H1 (cell line): ENCODE measurements at regions not wholly inside any gene's neighbourhood (a gene's known extent, or its start where the extent isn't known, plus 50 kb on each side); places are given as distances from the start of the nearest gene placed in this dataset.

Experiments used
- CTCF ChIA-PET: fragments of 300-600 bp; sonication (Branson Sonifier 250); formaldehyde crosslinking; loops from one replicate; lab custom pipeline; 2021; ENCODE audit not compliant: partially characterized antibody; lab: Charles Lee
- POLR2A ChIA-PET: fragments of 300-600 bp; sonication (Branson Sonifier 250); formaldehyde crosslinking; loops from one replicate; lab custom pipeline; 2021; ENCODE audit warnings: inconsistent platforms; ENCODE audit not compliant: partially characterized antibody; lab: Charles Lee
- DNase-seq, 2 experiments: peaks; one replicate each; pipeline versions ENCODE4 v3.0.0 to v3.0.0-alpha.2; 2010 to 2022; ENCODE audit warnings: low spot score in 2 of 2, low read depth in 1 of 2, mixed read lengths in 1 of 2
- FAIRE-seq: peaks from 2 replicates; lab custom pipeline; 2011; peaks lifted over from hg19 to GRCh38; lab: Jason Lieb, UNC
- H2AFZ ChIP-seq: 2 replicates; pipeline ENCODE4 v1.8.1; 2012; ENCODE audit warnings: low read length, inconsistent platforms
- H2AK5ac ChIP-seq: 2 replicates; pipeline ENCODE4 v1.6.1; 2013; ENCODE audit warnings: low read depth, low read length
- H2BK120ac ChIP-seq: replicated peaks from 2 replicates; pipeline ENCODE3; 2013; ENCODE audit warnings: low read depth, low read length, inconsistent platforms
- H2BK12ac ChIP-seq: 2 replicates; pipeline ENCODE4 v1.6.1; 2013; ENCODE audit warnings: low read depth, low read length
- H2BK15ac ChIP-seq: 2 replicates; pipeline ENCODE4 v1.6.1; 2013; ENCODE audit warnings: low read length
- H2BK20ac ChIP-seq: 2 replicates; pipeline ENCODE4 v1.6.1; 2013; ENCODE audit warnings: low read length
- H2BK5ac ChIP-seq: 2 replicates; pipeline ENCODE4 v1.6.1; 2013; ENCODE audit warnings: low read depth, low read length
- H3K14ac ChIP-seq: 2 replicates; pipeline ENCODE4 v1.6.1; 2013; ENCODE audit warnings: inconsistent platforms; ENCODE audit not compliant: insufficient read length
- H3K18ac ChIP-seq: 2 replicates; pipeline ENCODE4 v1.6.1; 2013; ENCODE audit warnings: low read length; ENCODE audit errors: extremely low read depth
- H3K23ac ChIP-seq: 2 replicates; pipeline ENCODE4 v1.6.1; 2013; ENCODE audit warnings: inconsistent platforms; ENCODE audit not compliant: insufficient read length
- H3K23me2 ChIP-seq: 2 replicates; pipeline ENCODE4 v1.6.1; 2013; ENCODE audit warnings: low read depth, low read length
- H3K27ac ChIP-seq: 2 replicates; pipeline ENCODE4 v1.6.1; 2011; ENCODE audit warnings: low read depth, low read length, inconsistent platforms
- H3K27me3 ChIP-seq, 4 experiments: replicated peaks in 1 of 4; 1 replicate in 1 of 4; 2 replicates in 3 of 4; pipeline versions ENCODE4 v1.6.1 to v1.8.1; 2011 to 2013; ENCODE audit warnings: low read length in 3 of 4, mild to moderate bottlenecking in 3 of 4, inconsistent platforms in 2 of 4, mixed read lengths in 2 of 4, moderate library complexity in 1 of 4; ENCODE audit not compliant: control insufficient read depth in 3 of 4, insufficient read depth in 3 of 4; ENCODE audit errors: extremely low read depth in 1 of 4
- H3K36me3 ChIP-seq, 4 experiments: 2 replicates each; pipeline versions ENCODE4 v1.6.1 to v1.8.1; 2011 to 2013; ENCODE audit warnings: mild to moderate bottlenecking in 4 of 4, low read length in 3 of 4, moderate library complexity in 2 of 4, control low read depth in 1 of 4, inconsistent platforms in 1 of 4; ENCODE audit not compliant: insufficient read depth in 4 of 4, control insufficient read depth in 2 of 4
- H3K4ac ChIP-seq: replicated peaks from 2 replicates; pipeline ENCODE3; 2013; ENCODE audit warnings: low read length, low read depth, mixed read lengths, inconsistent platforms; ENCODE audit not compliant: insufficient read length
- H3K4me1 ChIP-seq, 4 experiments: replicated peaks in 1 of 4; 1 replicate in 1 of 4; 2 replicates in 3 of 4; pipeline versions ENCODE4 v1.6.1 to v1.8.1; 2011 to 2013; ENCODE audit warnings: low read length in 3 of 4, inconsistent platforms in 2 of 4, mixed read lengths in 1 of 4; ENCODE audit not compliant: insufficient read depth in 4 of 4, control insufficient read depth in 3 of 4
- H3K4me2 ChIP-seq, 2 experiments: 2 replicates each; pipeline versions ENCODE4 v1.6.1 to v1.8.1; 2011 to 2013; ENCODE audit warnings: low read depth in 2 of 2, low read length in 2 of 2, control low read depth in 1 of 2, inconsistent platforms in 1 of 2, mild to moderate bottlenecking in 1 of 2; ENCODE audit not compliant: insufficient read depth in 1 of 2
- H3K4me3 ChIP-seq, 4 experiments: fragments of 200-600, 300-600 bp in 1 of 4; sonication (generic), shearing (Covaris generic), sonication (Bioruptor Twin) in 1 of 4; 2 replicates each; pipeline versions ENCODE4 v1.5.1 to v1.8.1; 2011 to 2016; ENCODE audit warnings: low read length in 4 of 4, low read depth in 3 of 4, control low read depth in 2 of 4, inconsistent platforms in 2 of 4, mild to moderate bottlenecking in 2 of 4, mixed read lengths in 1 of 4, moderate library complexity in 1 of 4; ENCODE audit not compliant: insufficient read depth in 2 of 4; ENCODE audit errors: extremely low read depth in 1 of 4
- H3K56ac ChIP-seq: replicated peaks from 2 replicates; pipeline ENCODE3; 2013; ENCODE audit warnings: low read depth, mild to moderate bottlenecking, mixed read lengths, low read length, inconsistent platforms; ENCODE audit not compliant: insufficient read length
- H3K79me1 ChIP-seq: 2 replicates; pipeline ENCODE4 v1.6.1; 2013; ENCODE audit warnings: low read depth, low read length, control low read depth
- H3K79me2 ChIP-seq, 2 experiments: 2 replicates each; pipeline versions ENCODE4 v1.6.1 to v1.8.1; 2012 to 2013; ENCODE audit warnings: low read length in 2 of 2, mild to moderate bottlenecking in 2 of 2, inconsistent platforms in 1 of 2; ENCODE audit not compliant: insufficient read depth in 2 of 2, control insufficient read depth in 1 of 2
- H3K9ac ChIP-seq, 4 experiments: replicated peaks in 1 of 4; 1 replicate in 1 of 4; 2 replicates in 3 of 4; pipeline versions ENCODE4 v1.6.1 to v1.8.1; 2011 to 2013; ENCODE audit warnings: low read depth in 3 of 4, low read length in 3 of 4, control low read depth in 2 of 4, mild to moderate bottlenecking in 2 of 4, moderate library complexity in 2 of 4, inconsistent platforms in 1 of 4; ENCODE audit errors: extremely low read depth in 1 of 4
- H3K9me3 ChIP-seq, 2 experiments: 2 replicates each; pipeline versions ENCODE4 v1.6.1 to v1.8.1; 2012 to 2013; ENCODE audit warnings: mild to moderate bottlenecking in 2 of 2, moderate library complexity in 2 of 2, control low read depth in 1 of 2, inconsistent platforms in 1 of 2, low read depth in 1 of 2, low read length in 1 of 2, mixed read lengths in 1 of 2; ENCODE audit not compliant: insufficient read depth in 2 of 2
- H4K20me1 ChIP-seq, 2 experiments: replicated peaks in 1 of 2; 2 replicates each; pipeline versions ENCODE3 to v1.8.1; 2011 to 2013; ENCODE audit warnings: inconsistent platforms in 2 of 2, low read length in 2 of 2, mild to moderate bottlenecking in 1 of 2; ENCODE audit not compliant: insufficient read depth in 2 of 2, control insufficient read depth in 1 of 2
- H4K5ac ChIP-seq: 2 replicates; pipeline ENCODE4 v1.6.1; 2013; ENCODE audit warnings: low read length, low read depth, mixed read lengths, inconsistent platforms; ENCODE audit not compliant: insufficient read length
- H4K8ac ChIP-seq: 2 replicates; pipeline ENCODE4 v1.8.0; 2013; ENCODE audit warnings: mild to moderate bottlenecking, moderate library complexity, low read length, inconsistent platforms; ENCODE audit not compliant: insufficient read depth; ENCODE audit errors: extremely low read depth
- H4K91ac ChIP-seq: replicated peaks from 2 replicates; pipeline ENCODE3; 2013; ENCODE audit warnings: low read length, mixed read lengths, inconsistent platforms; ENCODE audit not compliant: insufficient read length
- CEBPB ChIP-seq: IDR thresholded peaks from 2 replicates; pipeline ENCODE4 v1.6.1; 2012; ENCODE audit warnings: low read depth, low read length
- NANOG ChIP-seq: IDR thresholded peaks from 2 replicates; pipeline ENCODE4 v1.6.1; 2011; ENCODE audit warnings: low read length, low read depth, mild to moderate bottlenecking, inconsistent platforms; ENCODE audit not compliant: insufficient read depth, poor library complexity, severe bottlenecking
- RAD21 ChIP-seq, 2 experiments: IDR thresholded peaks in 1 of 2; conservative IDR thresholded peaks in 1 of 2; 2 replicates each; pipeline ENCODE4 v1.6.1; 2011; ENCODE audit warnings: low read depth in 2 of 2, low read length in 2 of 2, improper control_type of control experiment in 1 of 2, inconsistent platforms in 1 of 2, mild to moderate bottlenecking in 1 of 2, moderate library complexity in 1 of 2
- SP1 ChIP-seq: IDR thresholded peaks from 2 replicates; pipeline ENCODE4 v1.6.1; 2011; ENCODE audit warnings: low read depth, low read length
- SRF ChIP-seq: IDR thresholded peaks from 2 replicates; pipeline ENCODE4 v1.6.1; 2011; ENCODE audit warnings: mild to moderate bottlenecking, low read depth, low read length, moderate library complexity
- SUZ12 ChIP-seq: fragments of 200-600 bp; sonication (generic); IDR thresholded peaks from 2 replicates; pipeline ENCODE4 v1.6.1; 2012; ENCODE audit warnings: mild to moderate bottlenecking, inconsistent platforms, low read length, moderate library complexity, mixed read lengths
- TCF12 ChIP-seq: IDR thresholded peaks from 2 replicates; pipeline ENCODE4 v1.6.1; 2011; ENCODE audit warnings: low read depth, mild to moderate bottlenecking, low read length
- WGBS, 2 experiments: shearing (Covaris generic) in 1 of 2; methylation state at CpG; one replicate each; pipeline versions ENCODE4 v1.1.6 to v1.1.7; 2013 to 2015; ENCODE audit warnings: low lambda C conversion rate in 2 of 2, mixed read lengths in 2 of 2, inconsistent platforms in 1 of 2, low coverage in 1 of 2, missing lambda C conversion rate in 1 of 2; ENCODE audit not compliant: insufficient replicate concordance in 2 of 2, insufficient coverage in 1 of 2, insufficient read length in 1 of 2; ENCODE audit errors: extremely low coverage in 1 of 2, missing lambda C conversion rate in 1 of 2; 5-methylcytosine and 5-hydroxymethylcytosine counted together
- TF ChIP-seq, protein P1 (sequence below): IDR thresholded peaks from 2 replicates; pipeline ENCODE4 v1.6.1; 2011; ENCODE audit warnings: low read depth, mild to moderate bottlenecking, low read length; ENCODE audit not compliant: insufficient read depth

DNA sequence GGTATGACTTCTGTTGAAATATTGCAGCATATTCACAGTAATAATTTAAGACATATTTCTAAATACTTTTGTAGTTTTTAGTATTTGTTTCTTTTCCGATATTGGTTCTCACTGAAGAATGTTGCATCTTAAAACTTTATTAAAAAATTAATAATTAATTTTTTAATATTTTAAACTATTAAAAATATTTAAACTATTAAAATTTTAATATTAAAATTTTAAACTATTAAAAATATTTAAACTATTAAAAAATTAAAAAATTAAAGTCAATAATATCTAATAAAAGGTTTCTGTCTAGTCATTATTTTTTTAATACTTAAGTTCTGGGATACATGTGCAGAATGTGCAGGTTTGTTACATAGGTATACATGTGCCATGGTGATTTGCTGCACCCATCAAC, 149.3 kb upstream of the CCNH start:
- H2BK15ac ChIP-seq: no peak overlapping the region
- H3K4me3 ChIP-seq: no peak overlapping the region
- no peaks in the 10 kb centered on the region for H3K27me3 ChIP-seq
- no peak overlapping the region for H2BK20ac ChIP-seq
- no peaks in the 10 kb centered on the region for H3K79me2 ChIP-seq
- CTCF ChIA-PET: no interaction called here
- H3K4me2 ChIP-seq: no peak overlapping the region
- no peak overlapping the region for H3K4ac ChIP-seq
- no peak overlapping the region for H4K91ac ChIP-seq
- H2BK5ac ChIP-seq: no peak overlapping the region
- H3K18ac ChIP-seq: no peak overlapping the region
- H3K23ac ChIP-seq: no peak overlapping the region
- H3K9ac ChIP-seq: no peak overlapping the region
- no peak for FAIRE-seq
- no peak overlapping the region for H2BK12ac ChIP-seq
- no peaks in the 10 kb centered on the region for H3K36me3 ChIP-seq
- no peak for DNase-seq
- no peaks in the 10 kb centered on the region for H3K9me3 ChIP-seq
- POLR2A ChIA-PET: no interaction called here
- H4K20me1 ChIP-seq: no peaks in the 10 kb centered on the region
- no peak overlapping the region for H3K27ac ChIP-seq
- H2AK5ac ChIP-seq: no peak overlapping the region
- H4K8ac ChIP-seq: no peak overlapping the region
- H2BK120ac ChIP-seq: no peak overlapping the region
- H3K14ac ChIP-seq: no peak overlapping the region
- H4K5ac ChIP-seq: no peak overlapping the region
- no peak overlapping the region for H2AFZ ChIP-seq
- H3K4me1 ChIP-seq: no peaks in the 10 kb centered on the region; a peak in 1 of 7 replicates
- WGBS, 2 experiments: 88% methylated on average over 1 of the region's 1 CpG; no CpG with 5 or more reads in 1 of the 2 experiments
- no peaks in the 10 kb centered on the region for H3K79me1 ChIP-seq
- H3K56ac ChIP-seq: no peak overlapping the region
- no peaks in the 10 kb centered on the region for H3K23me2 ChIP-seq
- TF ChIP-seq SRF: no peak
- no peak for TF ChIP-seq NANOG
- TF ChIP-seq TCF12: no peak
- TF ChIP-seq CEBPB: no peak
- TF ChIP-seq SP1: no peak
- TF ChIP-seq RAD21 (IDR thresholded peaks at IDR 0.05 in 1 of 2, conservative IDR thresholded peaks at IDR 0.05 in 1 of 2; ENCODE audit: low read depth in 2 of 2, low read length in 2 of 2): no peak
- TF ChIP-seq, protein P1, sequence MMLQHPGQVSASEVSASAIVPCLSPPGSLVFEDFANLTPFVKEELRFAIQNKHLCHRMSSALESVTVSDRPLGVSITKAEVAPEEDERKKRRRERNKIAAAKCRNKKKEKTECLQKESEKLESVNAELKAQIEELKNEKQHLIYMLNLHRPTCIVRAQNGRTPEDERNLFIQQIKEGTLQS: no peak
- no peak for TF ChIP-seq SUZ12
